VCaP (cell line): ENCODE measurements at regions not wholly inside any gene's neighbourhood (a gene's known extent, or its start where the extent isn't known, plus 50 kb on each side); places are given as distances from the start of the nearest gene placed in this dataset.

Source experiments
- H3K27ac ChIP-seq: fragments of 450-650 bp; 2 replicates; pipeline ENCODE4 v1.5.1; 2017
- CTCF ChIP-seq: fragments of 450-650 bp; conservative IDR thresholded peaks from 2 replicates; pipeline ENCODE4 v1.5.1; 2017; ENCODE audit warnings: mild to moderate bottlenecking, moderate library complexity

- H3K27ac ChIP-seq: no peak overlapping the region
- TF ChIP-seq CTCF: no peak
Observed at GRCh38 chr4:31598639-31599038, 878.5 kb downstream of the PCDH7 start.

GRCh38 chr4:31601793-31602192 is 881.6 kb downstream of the PCDH7 start:
- no peak for TF ChIP-seq CTCF
- H3K27ac ChIP-seq: no peak overlapping the region

GRCh38 chr4:31613946-31614623 is 893.9 kb downstream of the PCDH7 start:
- no peak overlapping the region for H3K27ac ChIP-seq
- TF ChIP-seq CTCF: no peak

- H3K27ac ChIP-seq: no peak overlapping the region
- TF ChIP-seq CTCF: no peak
Observed at GRCh38 chr4:31617667-31618066, 897.5 kb downstream of the PCDH7 start.

GRCh38 chr4:31620476-31620875 is 900.3 kb downstream of the PCDH7 start:
- TF ChIP-seq CTCF: no peak
- H3K27ac ChIP-seq: no peak overlapping the region

- no peak for TF ChIP-seq CTCF
- no peak overlapping the region for H3K27ac ChIP-seq
Observed at GRCh38 chr4:31645236-31645635, 925.1 kb downstream of the PCDH7 start.

GRCh38 chr4:31647786-31648185 is 927.6 kb downstream of the PCDH7 start:
- no peak for TF ChIP-seq CTCF
- H3K27ac ChIP-seq: no peak overlapping the region
